Activated T-helper 1 cell treated with Interleukin-2 at 50 U/mL for 16 hours (primary cell): ENCODE measurements at regions not wholly inside any gene's neighbourhood (a gene's known extent, or its start where the extent isn't known, plus 50 kb on each side); places are given as distances from the start of the nearest gene placed in this dataset.

Experiments used
- DNase-seq: peaks from one replicate; pipeline ENCODE4 v3.0.0-alpha.2; 2020; ENCODE audit warnings: low read depth

- DNase-seq: no peak
Measured at GRCh38 chr20:57943950-57944349, 234.1 kb upstream of the PMEPA1 start.

- DNase-seq: no peak
Measured at GRCh38 chr20:57943291-57943690, 233.5 kb upstream of the PMEPA1 start.

- DNase-seq: no peak
Measured at GRCh38 chr20:57941604-57942381, 232.0 kb upstream of the PMEPA1 start.

- no peak for DNase-seq
Measured at GRCh38 chr20:57940868-57941522, 231.2 kb upstream of the PMEPA1 start.

- no peak for DNase-seq
Measured at GRCh38 chr20:57940376-57940775, 230.6 kb upstream of the PMEPA1 start.

GRCh38 chr20:57939499-57939898, 229.7 kb upstream of the PMEPA1 start:
- no peak for DNase-seq

GRCh38 chr20:57938158-57939108, 228.6 kb upstream of the PMEPA1 start:
- no peak for DNase-seq

- no peak for DNase-seq
Measured at GRCh38 chr20:57936636-57937385, 227.0 kb upstream of the PMEPA1 start.

GRCh38 chr20:57934913-57935312, 225.1 kb upstream of the PMEPA1 start:
- DNase-seq: no peak

GRCh38 chr20:57934007-57934805, 224.4 kb upstream of the PMEPA1 start:
- DNase-seq: no peak

GRCh38 chr20:57932227-57932864, 222.5 kb upstream of the PMEPA1 start:
- no peak for DNase-seq

- no peak for DNase-seq
Measured at GRCh38 chr20:57930351-57930750, 220.5 kb upstream of the PMEPA1 start.

GRCh38 chr20:57928181-57928967, 218.6 kb upstream of the PMEPA1 start:
- no peak for DNase-seq

- no peak for DNase-seq
Measured at GRCh38 chr20:57927376-57927775, 217.6 kb upstream of the PMEPA1 start.

- no peak for DNase-seq
Measured at GRCh38 chr20:57922706-57923105, 212.9 kb upstream of the PMEPA1 start.

GRCh38 chr20:57922083-57922482, 212.3 kb upstream of the PMEPA1 start:
- no peak for DNase-seq

- no peak for DNase-seq
Measured at GRCh38 chr20:57921676-57922075, 211.9 kb upstream of the PMEPA1 start.

GRCh38 chr20:57920971-57921370, 211.2 kb upstream of the PMEPA1 start:
- no peak for DNase-seq

GRCh38 chr20:57919049-57919448, 209.2 kb upstream of the PMEPA1 start:
- no peak for DNase-seq

- no peak for DNase-seq
Measured at GRCh38 chr20:57918551-57918950, 208.7 kb upstream of the PMEPA1 start.
